ENCODE measurements at regions not wholly inside any gene's neighbourhood (a gene's known extent, or its start where the extent isn't known, plus 50 kb on each side); places are given as distances from the start of the nearest gene placed in this dataset.

- Histone ChIP-seq H3K27ac (ENCODE audit: low read depth, low read length) (no peak overlapping the region), H3K27me3 (ENCODE audit: insufficient read depth, low read length) (no peaks in the 10 kb centered on the region; the same call in 1 of the 2 replicates), H3K36me3 (ENCODE audit: insufficient read depth, low read length) (no peaks in the 10 kb centered on the region), H3K9me3 (ENCODE audit: insufficient read depth, low read depth, low read length) (no peaks in the 10 kb centered on the region), H3K4me3 (ENCODE audit: low read length) (no peak overlapping the region), H3K9ac (ENCODE audit: low read depth, low read length) (no peak overlapping the region), H3K4me1 (ENCODE audit: insufficient read depth, low read length) (no peaks in the 10 kb centered on the region)
- WGBS: 89% methylated on average over 3 of the region's 3 CpGs
These were observed 52.0 kb downstream of the LRATD1 start for GRCh38 chr2:14684516-14684915.

DNA sequence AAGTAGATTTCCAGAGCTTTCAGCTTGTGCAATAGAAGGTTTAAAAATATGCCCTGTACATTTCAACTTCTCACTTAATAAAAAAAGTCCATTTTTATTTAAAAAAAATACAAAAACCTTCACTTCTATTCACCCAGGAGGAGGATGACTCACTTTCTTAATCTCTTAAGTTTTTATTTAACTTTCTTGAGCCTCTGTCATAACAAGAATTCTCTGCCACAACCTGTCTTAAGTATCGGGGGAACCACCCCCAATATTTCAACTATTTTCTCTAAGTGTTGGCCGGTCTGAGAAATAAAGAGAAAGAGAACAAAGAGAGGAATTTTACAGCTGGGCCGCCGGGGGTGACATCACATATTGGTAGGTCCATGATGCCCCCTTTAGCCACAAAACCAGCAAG lies 58.4 kb downstream of the LRATD1 start:
- Histone ChIP-seq H3K9ac (ENCODE audit: low read depth, low read length) (no peak overlapping the region), H3K27me3 (ENCODE audit: insufficient read depth, low read length) (no peaks in the 10 kb centered on the region), H3K36me3 (ENCODE audit: insufficient read depth, low read length) (no peaks in the 10 kb centered on the region), H3K27ac (ENCODE audit: low read depth, low read length) (no peak overlapping the region), H3K9me3 (ENCODE audit: insufficient read depth, low read depth, low read length) (0 out of 2 replicates have a peak, but pooled peaks cover 4% of the 10 kb centered on the region), H3K4me3 (ENCODE audit: low read length) (no peak overlapping the region), H3K4me1 (ENCODE audit: insufficient read depth, low read length) (no peaks in the 10 kb centered on the region)
- 96% methylated on average over 4 of the region's 4 CpGs for WGBS

DNA sequence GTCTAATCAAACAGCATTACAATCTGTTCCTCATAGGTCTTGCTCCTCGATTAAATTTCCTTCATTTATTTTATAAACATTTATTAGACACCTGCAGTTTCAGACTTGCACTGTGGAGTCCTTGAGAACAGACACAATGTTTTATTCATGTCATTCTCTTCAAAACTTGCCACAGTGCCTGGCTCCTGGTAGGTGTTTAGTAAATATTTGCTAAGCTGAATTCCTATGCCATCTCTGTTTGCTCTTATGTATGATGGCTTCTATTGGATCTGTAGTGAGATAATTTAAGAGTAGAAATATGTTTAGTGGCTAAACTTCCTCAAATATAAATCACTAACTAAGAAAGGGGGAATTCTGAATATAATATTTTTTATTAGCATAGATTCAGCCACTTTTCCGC lies 61.4 kb downstream of the LRATD1 start:
- Histone ChIP-seq H3K27me3 (ENCODE audit: insufficient read depth, low read length) (no peaks in the 10 kb centered on the region), H3K4me1 (ENCODE audit: insufficient read depth, low read length) (no peaks in the 10 kb centered on the region), H3K9ac (ENCODE audit: low read depth, low read length) (no peak overlapping the region), H3K27ac (ENCODE audit: low read depth, low read length) (no peak overlapping the region), H3K9me3 (ENCODE audit: insufficient read depth, low read depth, low read length) (0 out of 2 replicates have a peak, but pooled peaks cover 4% of the 10 kb centered on the region), H3K4me3 (ENCODE audit: low read length) (no peak overlapping the region), H3K36me3 (ENCODE audit: insufficient read depth, low read length) (no peaks in the 10 kb centered on the region)
- WGBS: 88% methylated on average over 1 of the region's 2 CpGs

DNA sequence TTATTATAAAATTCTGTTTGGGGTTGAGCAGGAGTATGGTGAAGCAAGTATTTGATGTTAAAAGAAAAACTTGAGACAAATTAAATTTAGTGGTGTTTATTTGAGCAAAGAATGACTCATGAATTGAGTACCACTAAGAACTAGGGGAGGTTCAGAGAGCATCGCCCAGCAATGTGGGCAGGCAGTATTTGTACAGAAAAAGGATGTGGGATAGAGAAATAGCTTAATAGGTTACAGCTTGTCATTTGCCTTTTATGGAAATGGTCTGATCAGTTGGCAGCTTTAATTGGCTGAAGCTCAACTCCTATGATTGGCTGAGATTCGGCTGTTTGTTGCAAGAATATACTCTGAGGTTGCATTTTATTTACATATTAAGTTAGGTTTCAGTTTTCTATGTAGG lies 68.2 kb downstream of the LRATD1 start:
- 97% methylated on average over 2 of the region's 2 CpGs for WGBS
- Histone ChIP-seq H3K4me3 (ENCODE audit: low read length) (no peak overlapping the region), H3K36me3 (ENCODE audit: insufficient read depth, low read length) (no peaks in the 10 kb centered on the region), H3K4me1 (ENCODE audit: insufficient read depth, low read length) (peaks cover 7% of the 10 kb centered on the region; the same call in 1 of the 2 replicates), H3K27me3 (ENCODE audit: insufficient read depth, low read length) (no peaks in the 10 kb centered on the region), H3K9me3 (ENCODE audit: insufficient read depth, low read depth, low read length) (no peaks in the 10 kb centered on the region), H3K9ac (ENCODE audit: low read depth, low read length) (no peak overlapping the region), H3K27ac (ENCODE audit: low read depth, low read length) (no peak overlapping the region)

- no peak overlapping the region for H3K4me3 ChIP-seq (ENCODE audit: low read length)
- H3K9ac ChIP-seq (ENCODE audit: low read depth, low read length): no peak overlapping the region
- no peaks in the 10 kb centered on the region for H3K36me3 ChIP-seq (ENCODE audit: insufficient read depth, low read length)
- whole genome bisulfite sequencing: 92% methylated on average over 3 of the region's 3 CpGs
- no peaks in the 10 kb centered on the region for H3K27me3 ChIP-seq (ENCODE audit: insufficient read depth, low read length)
- no peak overlapping the region for H3K27ac ChIP-seq (ENCODE audit: low read depth, low read length)
- H3K4me1 ChIP-seq (ENCODE audit: insufficient read depth, low read length): peaks cover 7% of the 10 kb centered on the region; the same call in 1 of the 2 replicates
- H3K9me3 ChIP-seq (ENCODE audit: insufficient read depth, low read depth, low read length): no peaks in the 10 kb centered on the region
These were observed 69.7 kb downstream of the LRATD1 start for GRCh38 chr2:14702258-14702657.

DNA sequence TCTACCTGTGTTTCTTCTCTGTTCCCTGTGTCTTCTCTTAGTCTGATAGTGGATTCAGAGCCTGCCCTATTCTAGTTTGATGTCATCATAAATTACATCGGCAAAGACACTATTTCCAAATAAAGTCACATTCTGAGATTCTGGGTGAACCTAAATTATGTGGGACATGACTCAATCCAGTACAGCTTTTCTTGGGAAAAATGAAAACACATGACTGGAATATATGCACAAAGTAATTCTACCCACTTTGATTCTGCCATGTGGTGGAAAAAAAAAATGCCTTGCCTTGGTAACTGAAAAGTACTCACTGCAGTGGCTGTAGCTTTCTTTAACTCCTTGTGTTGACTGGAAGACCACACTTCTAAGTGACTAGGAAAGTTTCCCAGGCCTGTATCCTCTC lies 73.7 kb downstream of the LRATD1 start:
- no peak overlapping the region for H3K9ac ChIP-seq (ENCODE audit: low read depth, low read length)
- H3K4me1 ChIP-seq (ENCODE audit: insufficient read depth, low read length): peaks cover 6% of the 10 kb centered on the region; the same call in 1 of the 2 replicates
- 100% methylated on average over 1 of the region's 1 CpG for WGBS
- no peak overlapping the region for H3K27ac ChIP-seq (ENCODE audit: low read depth, low read length)
- no peaks in the 10 kb centered on the region for H3K27me3 ChIP-seq (ENCODE audit: insufficient read depth, low read length)
- no peaks in the 10 kb centered on the region for H3K9me3 ChIP-seq (ENCODE audit: insufficient read depth, low read depth, low read length)
- no peak overlapping the region for H3K4me3 ChIP-seq (ENCODE audit: low read length)
- H3K36me3 ChIP-seq (ENCODE audit: insufficient read depth, low read length): no peaks in the 10 kb centered on the region

- H3K4me3 ChIP-seq (ENCODE audit: low read length): no peak overlapping the region
- H3K36me3 ChIP-seq (ENCODE audit: insufficient read depth, low read length): no peaks in the 10 kb centered on the region
- H3K27me3 ChIP-seq (ENCODE audit: insufficient read depth, low read length): no peaks in the 10 kb centered on the region
- H3K9ac ChIP-seq (ENCODE audit: low read depth, low read length): no peak overlapping the region
- H3K27ac ChIP-seq (ENCODE audit: low read depth, low read length): no peak overlapping the region
- H3K4me1 ChIP-seq (ENCODE audit: insufficient read depth, low read length): no peaks in the 10 kb centered on the region
- no peaks in the 10 kb centered on the region for H3K9me3 ChIP-seq (ENCODE audit: insufficient read depth, low read depth, low read length)
- WGBS: 89% methylated on average over 5 of the region's 5 CpGs
These were observed 79.6 kb downstream of the LRATD1 start for GRCh38 chr2:14712111-14712510.

DNA sequence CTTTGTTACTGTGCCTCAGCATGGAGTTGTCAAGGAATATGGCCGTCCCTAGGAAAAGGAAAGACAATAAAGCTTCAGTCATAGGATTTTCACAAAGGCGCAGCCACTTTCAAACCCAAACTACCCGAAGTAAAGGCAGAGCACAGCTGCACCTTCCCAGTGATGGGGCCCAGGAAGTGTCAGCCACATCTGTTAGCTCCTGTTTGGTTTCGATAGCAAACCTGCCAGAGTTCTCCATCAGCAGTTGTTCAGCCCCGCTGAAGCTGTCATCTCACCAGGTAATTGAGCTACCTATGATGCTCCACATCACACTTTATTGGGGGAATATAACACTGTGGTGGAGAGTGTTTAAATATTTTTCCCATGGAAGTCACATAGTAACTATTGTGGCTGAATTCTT lies 80.7 kb downstream of the LRATD1 start:
- H3K9me3 ChIP-seq (ENCODE audit: insufficient read depth, low read depth, low read length): no peaks in the 10 kb centered on the region
- H3K4me1 ChIP-seq (ENCODE audit: insufficient read depth, low read length): no peaks in the 10 kb centered on the region
- WGBS: 90% methylated on average over 5 of the region's 5 CpGs
- H3K9ac ChIP-seq (ENCODE audit: low read depth, low read length): no peak overlapping the region
- no peaks in the 10 kb centered on the region for H3K27me3 ChIP-seq (ENCODE audit: insufficient read depth, low read length)
- no peaks in the 10 kb centered on the region for H3K36me3 ChIP-seq (ENCODE audit: insufficient read depth, low read length)
- H3K4me3 ChIP-seq (ENCODE audit: low read length): no peak overlapping the region
- H3K27ac ChIP-seq (ENCODE audit: low read depth, low read length): no peak overlapping the region

GRCh38 chr2:14715600-14715999 lies 83.1 kb downstream of the LRATD1 start:
- Histone ChIP-seq H3K9me3 (ENCODE audit: insufficient read depth, low read depth, low read length) (no peaks in the 10 kb centered on the region), H3K9ac (ENCODE audit: low read depth, low read length) (no peak overlapping the region), H3K36me3 (ENCODE audit: insufficient read depth, low read length) (no peaks in the 10 kb centered on the region), H3K27me3 (ENCODE audit: insufficient read depth, low read length) (no peaks in the 10 kb centered on the region), H3K4me3 (ENCODE audit: low read length) (no peak overlapping the region), H3K27ac (ENCODE audit: low read depth, low read length) (no peak overlapping the region), H3K4me1 (ENCODE audit: insufficient read depth, low read length) (no peaks in the 10 kb centered on the region)
- no CpG with 5 or more reads among the region's 1 CpG for WGBS

DNA sequence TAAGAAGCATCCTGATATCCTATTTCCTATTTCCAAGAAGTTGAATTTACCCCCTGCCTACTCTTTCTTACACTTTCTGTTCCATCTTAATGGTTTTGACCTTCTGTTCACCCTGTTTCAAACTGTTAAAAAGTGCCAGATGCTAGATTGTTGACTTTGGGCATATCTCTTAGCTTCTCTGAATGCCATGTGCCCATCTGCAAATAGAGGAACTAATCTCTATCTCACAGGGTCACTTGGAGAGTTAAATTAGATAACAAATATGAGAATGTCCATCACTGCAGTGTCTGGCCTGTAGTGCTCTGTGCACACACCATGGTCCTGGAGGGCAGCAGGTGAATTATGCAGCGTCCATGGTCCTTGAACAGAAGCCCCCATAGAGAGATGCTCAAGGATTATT lies 83.8 kb downstream of the LRATD1 start:
- H3K27ac ChIP-seq (ENCODE audit: low read depth, low read length): no peak overlapping the region
- 37% methylated on average over 1 of the region's 1 CpG for WGBS
- H3K4me1 ChIP-seq (ENCODE audit: insufficient read depth, low read length): no peaks in the 10 kb centered on the region
- no peaks in the 10 kb centered on the region for H3K27me3 ChIP-seq (ENCODE audit: insufficient read depth, low read length)
- no peak overlapping the region for H3K4me3 ChIP-seq (ENCODE audit: low read length)
- no peaks in the 10 kb centered on the region for H3K36me3 ChIP-seq (ENCODE audit: insufficient read depth, low read length)
- no peaks in the 10 kb centered on the region for H3K9me3 ChIP-seq (ENCODE audit: insufficient read depth, low read depth, low read length)
- H3K9ac ChIP-seq (ENCODE audit: low read depth, low read length): no peak overlapping the region

DNA sequence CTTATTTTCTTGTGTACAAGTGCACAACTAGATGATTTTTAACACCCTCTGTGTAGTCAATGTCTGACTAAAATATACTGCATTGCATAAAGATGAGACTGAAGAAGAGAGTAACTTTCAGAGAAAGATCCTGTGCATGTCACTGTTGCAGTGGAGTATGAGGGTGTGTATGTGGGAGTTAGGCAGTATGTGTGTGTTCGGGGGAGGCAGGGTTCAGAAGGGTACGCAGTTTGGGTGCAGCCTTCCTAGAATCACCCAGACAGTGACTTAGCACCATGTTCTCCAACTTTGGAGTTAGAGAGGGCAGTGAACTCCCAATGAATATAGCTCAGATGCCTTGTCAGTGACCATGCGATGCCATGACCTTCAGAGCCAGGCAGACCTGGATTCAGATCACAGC lies 84.6 kb downstream of the LRATD1 start:
- Histone ChIP-seq H3K4me3 (ENCODE audit: low read length) (no peak overlapping the region), H3K9me3 (ENCODE audit: insufficient read depth, low read depth, low read length) (no peaks in the 10 kb centered on the region), H3K9ac (ENCODE audit: low read depth, low read length) (no peak overlapping the region), H3K4me1 (ENCODE audit: insufficient read depth, low read length) (no peaks in the 10 kb centered on the region), H3K36me3 (ENCODE audit: insufficient read depth, low read length) (no peaks in the 10 kb centered on the region), H3K27me3 (ENCODE audit: insufficient read depth, low read length) (no peaks in the 10 kb centered on the region), H3K27ac (ENCODE audit: low read depth, low read length) (no peak overlapping the region)
- 91% methylated on average over 3 of the region's 3 CpGs for WGBS

GRCh38 chr2:14720319-14720718 lies 87.8 kb downstream of the LRATD1 start:
- no peak overlapping the region for H3K27ac ChIP-seq (ENCODE audit: low read depth, low read length)
- no peaks in the 10 kb centered on the region for H3K4me1 ChIP-seq (ENCODE audit: insufficient read depth, low read length)
- H3K9ac ChIP-seq (ENCODE audit: low read depth, low read length): no peak overlapping the region
- H3K36me3 ChIP-seq (ENCODE audit: insufficient read depth, low read length): no peaks in the 10 kb centered on the region
- H3K27me3 ChIP-seq (ENCODE audit: insufficient read depth, low read length): no peaks in the 10 kb centered on the region
- H3K9me3 ChIP-seq (ENCODE audit: insufficient read depth, low read depth, low read length): no peaks in the 10 kb centered on the region
- WGBS: 81% methylated on average over 5 of the region's 5 CpGs
- no peak overlapping the region for H3K4me3 ChIP-seq (ENCODE audit: low read length)

All from HUES64 (cell line).